ENCODE measurements at regions not wholly inside any gene's neighbourhood (a gene's known extent, or its start where the extent isn't known, plus 50 kb on each side); places are given as distances from the start of the nearest gene placed in this dataset.

DNA sequence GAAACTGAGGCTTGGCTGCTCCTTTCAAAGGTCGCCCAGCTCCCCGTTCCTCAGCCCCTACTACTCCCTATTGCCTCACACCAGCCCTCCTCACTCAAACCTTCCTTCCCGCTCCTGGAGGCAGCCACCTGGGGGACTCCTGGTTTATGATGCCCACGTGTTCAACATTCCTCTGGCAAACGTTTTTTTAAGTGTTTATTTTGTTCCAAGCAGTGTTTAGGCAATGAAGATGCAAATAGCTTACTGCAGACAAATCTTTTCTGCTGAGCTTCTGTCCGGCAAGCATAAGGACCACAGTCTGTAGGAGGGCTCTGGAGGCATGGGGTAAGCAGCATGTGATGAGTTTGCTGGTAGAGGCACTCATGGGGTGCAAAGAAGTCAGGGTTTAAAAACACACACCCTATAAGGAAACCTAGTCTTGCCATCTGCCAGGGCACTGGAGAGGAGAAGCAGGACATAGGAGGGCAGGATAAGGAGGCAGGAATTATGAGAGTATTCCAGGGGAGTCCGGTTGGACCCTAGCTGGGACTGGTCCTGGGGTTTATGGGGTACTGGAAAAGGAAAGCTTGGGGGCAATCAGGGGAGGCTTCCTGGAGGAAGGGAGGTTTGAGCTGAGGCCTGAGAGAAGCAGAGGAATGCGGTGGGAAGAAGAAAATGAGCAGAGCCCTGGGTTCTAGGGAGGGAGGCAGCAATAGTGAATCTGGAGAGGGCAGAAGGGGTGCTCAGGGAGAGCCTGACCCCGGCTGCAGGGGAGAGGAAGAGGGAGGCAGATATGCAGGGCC is 123.3 kb downstream of the NCOR2 start:
- H4K20me1 ChIP-seq (ENCODE audit: control insufficient read depth, insufficient read depth, insufficient read length): no peaks in the 10 kb centered on the region
- H3K14ac ChIP-seq (ENCODE audit: insufficient read depth, low read length): no peak overlapping the region
- H3K4me1 ChIP-seq (ENCODE audit: insufficient read depth, low read length): no peaks in the 10 kb centered on the region
- Mint-ChIP-seq H3K9me3 (no peaks in the 10 kb centered on the region), H3K27ac (peak overlapping the region in 2 of 3 experiments; percentile 62 to 89; a peak in 6 of 7 replicates), H3K36me3 (ENCODE audit: insufficient read depth in 1 of 3, low read depth in 3 of 3) (peaks cover 12 to 52% (median 41%) of the 10 kb centered on the region in 3 experiments; a peak in 6 of 7 replicates), H3K4me1 (peaks cover 16 to 20% of the 10 kb centered on the region in 2 experiments), H3K4me3 (no peak overlapping the region), H3K27me3 (ENCODE audit: low read depth) (no peaks in the 10 kb centered on the region; the same call in none of the 2 replicates)
- no peak overlapping the region for H2BK15ac ChIP-seq (ENCODE audit: low read depth, low read length)
- H4K8ac ChIP-seq (replicated peaks; ENCODE audit: insufficient read length, low read depth, low read length): no peak overlapping the region
- H3K4me2 ChIP-seq (ENCODE audit: insufficient read depth, insufficient read length, low read length): no peak overlapping the region
- no peak overlapping the region for H3K23ac ChIP-seq (ENCODE audit: insufficient read length, low read depth, low read length)
- DNase-seq: no peak
- H2BK20ac ChIP-seq (ENCODE audit: low read depth, low read length, poor library complexity, severe bottlenecking): no peak overlapping the region
- no peak overlapping the region for H3K27ac ChIP-seq (ENCODE audit: insufficient read length, low read depth, low read length)
- H3K27me3 ChIP-seq (ENCODE audit: insufficient read depth, low read length): no peaks in the 10 kb centered on the region
- WGBS (ENCODE audit: extremely low coverage, insufficient read length, low lambda C conversion rate): no CpG with 5 or more reads among the region's 9 CpGs
- H3K79me1 ChIP-seq (ENCODE audit: insufficient read depth, low read depth, low read length, poor library complexity, severe bottlenecking): peaks cover 4% of the 10 kb centered on the region
- no peaks in the 10 kb centered on the region for H3K79me2 ChIP-seq (ENCODE audit: insufficient read depth, low read length)
- H4K91ac ChIP-seq (ENCODE audit: insufficient read length, low read depth, low read length): no peak overlapping the region
- H2BK120ac ChIP-seq (ENCODE audit: low read depth, low read length, poor library complexity, severe bottlenecking): no peak overlapping the region
- H3T11ph ChIP-seq (ENCODE audit: low read length): no peak overlapping the region
- H3K23me2 ChIP-seq (ENCODE audit: insufficient read length, low read depth, low read length, poor library complexity, severe bottlenecking): no peaks in the 10 kb centered on the region
- no peak overlapping the region for H4K5ac ChIP-seq (ENCODE audit: insufficient read length, low read depth, low read length)
- no peaks in the 10 kb centered on the region for H3K9me3 ChIP-seq (ENCODE audit: control insufficient read depth, low read depth, low read length)
- no peak overlapping the region for H3K9ac ChIP-seq (ENCODE audit: extremely low read depth, insufficient read length, low read length)
- H2AK5ac ChIP-seq (ENCODE audit: insufficient read length, low read length): no peak overlapping the region
- H3K4ac ChIP-seq (ENCODE audit: low read depth, low read length): no peak overlapping the region
- H3K56ac ChIP-seq (ENCODE audit: insufficient read length, low read depth, low read length): no peak overlapping the region
- no peak overlapping the region for H2BK12ac ChIP-seq (ENCODE audit: insufficient read length, low read depth, low read length)
- H2AFZ ChIP-seq (ENCODE audit: low read length): no peak overlapping the region
- TF ChIP-seq, protein P1, sequence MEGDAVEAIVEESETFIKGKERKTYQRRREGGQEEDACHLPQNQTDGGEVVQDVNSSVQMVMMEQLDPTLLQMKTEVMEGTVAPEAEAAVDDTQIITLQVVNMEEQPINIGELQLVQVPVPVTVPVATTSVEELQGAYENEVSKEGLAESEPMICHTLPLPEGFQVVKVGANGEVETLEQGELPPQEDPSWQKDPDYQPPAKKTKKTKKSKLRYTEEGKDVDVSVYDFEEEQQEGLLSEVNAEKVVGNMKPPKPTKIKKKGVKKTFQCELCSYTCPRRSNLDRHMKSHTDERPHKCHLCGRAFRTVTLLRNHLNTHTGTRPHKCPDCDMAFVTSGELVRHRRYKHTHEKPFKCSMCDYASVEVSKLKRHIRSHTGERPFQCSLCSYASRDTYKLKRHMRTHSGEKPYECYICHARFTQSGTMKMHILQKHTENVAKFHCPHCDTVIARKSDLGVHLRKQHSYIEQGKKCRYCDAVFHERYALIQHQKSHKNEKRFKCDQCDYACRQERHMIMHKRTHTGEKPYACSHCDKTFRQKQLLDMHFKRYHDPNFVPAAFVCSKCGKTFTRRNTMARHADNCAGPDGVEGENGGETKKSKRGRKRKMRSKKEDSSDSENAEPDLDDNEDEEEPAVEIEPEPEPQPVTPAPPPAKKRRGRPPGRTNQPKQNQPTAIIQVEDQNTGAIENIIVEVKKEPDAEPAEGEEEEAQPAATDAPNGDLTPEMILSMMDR (conservative IDR thresholded peaks at IDR 0.05): no peak
- no peak overlapping the region for H3K18ac ChIP-seq (ENCODE audit: insufficient read length, low read depth, low read length)
- H2BK5ac ChIP-seq (ENCODE audit: insufficient read length, low read length): no peak overlapping the region

All from H9 (cell line).